Testis (tissue), 2 donors: ENCODE measurements at regions not wholly inside any gene's neighbourhood (a gene's known extent, or its start where the extent isn't known, plus 50 kb on each side); places are given as distances from the start of the nearest gene placed in this dataset.

ENCODE experiments used
- CTCF ChIP-seq, 3 experiments: fragments of 450-650 bp in 2 of 3; fragments of 200-600 bp in 1 of 3; sonication (generic) in 1 of 3; IDR thresholded peaks; one replicate each; pipeline ENCODE4 v1.5.1; 2016 to 2019; ENCODE audit warnings: antibody characterized with exemption in 3 of 3, mild to moderate bottlenecking in 2 of 3, moderate library complexity in 1 of 3
- POLR2A ChIP-seq: fragments of 450-650 bp; IDR thresholded peaks from one replicate; pipeline ENCODE4 v1.6.1; 2017; ENCODE audit warnings: antibody characterized with exemption, mild to moderate bottlenecking, moderate library complexity

GRCh38 chr12:88329833-88330232, 187.7 kb downstream of the TMTC3 start:
- TF ChIP-seq CTCF (IDR thresholded peaks at IDR 0.05) (no peak), POLR2A (no peak)
